HG03342 (cell line): ENCODE measurements at regions not wholly inside any gene's neighbourhood (a gene's known extent, or its start where the extent isn't known, plus 50 kb on each side); places are given as distances from the start of the nearest gene placed in this dataset.
"Not testable (repeated sequence)": the region's sequence is repeated elsewhere in the genome, so short reads cannot be mapped to it uniquely, and the experiment has no call there.

ENCODE experiments used
- ATAC-seq: cut with Tn5 transposase; IDR thresholded peaks from one replicate; pipeline ENCODE4 v1.9.1; 2021; ENCODE audit warnings: mild to moderate bottlenecking, moderate library complexity; ENCODE audit not compliant: unreplicated experiment

DNA sequence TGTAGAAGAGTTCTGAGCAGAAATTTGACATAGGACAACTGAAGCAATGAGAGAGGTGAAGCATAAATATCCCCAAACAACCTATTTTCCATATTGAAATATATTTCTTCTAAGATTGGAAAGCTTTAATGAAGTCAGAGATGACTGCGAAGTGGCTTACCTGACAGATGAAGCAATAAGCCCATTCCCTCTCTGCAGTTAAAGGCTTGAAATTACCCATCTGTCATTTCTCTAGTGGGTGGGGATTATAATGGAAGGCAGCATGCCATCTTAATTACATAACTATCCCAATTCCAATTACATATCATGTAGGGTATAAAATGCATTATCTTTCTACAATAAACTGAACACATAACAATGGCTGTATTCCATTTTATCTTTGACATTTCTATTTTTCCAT is 1070.5 kb downstream of the SI start:
- ATAC-seq, result no peak

DNA sequence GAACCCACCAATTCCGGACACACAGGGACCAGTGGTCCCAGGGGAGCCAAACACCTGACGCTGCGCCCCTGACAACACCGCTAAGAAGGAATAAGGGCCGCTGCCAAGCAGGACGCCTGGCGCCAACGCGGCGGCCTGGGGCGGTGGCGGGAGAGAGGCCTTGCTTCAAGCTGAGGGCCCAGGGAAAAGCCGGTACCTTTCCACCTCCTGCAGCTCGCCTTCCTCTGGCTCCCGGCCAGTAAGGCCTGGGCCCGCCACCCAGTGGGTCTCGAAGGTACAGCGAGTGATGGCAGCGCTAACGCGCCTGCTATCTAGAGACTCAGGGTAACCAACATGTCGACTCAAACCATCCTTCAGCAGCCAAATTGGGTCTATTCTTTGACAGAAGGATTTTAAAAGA is 1074.1 kb downstream of the SI start:
- no peak for ATAC-seq

DNA sequence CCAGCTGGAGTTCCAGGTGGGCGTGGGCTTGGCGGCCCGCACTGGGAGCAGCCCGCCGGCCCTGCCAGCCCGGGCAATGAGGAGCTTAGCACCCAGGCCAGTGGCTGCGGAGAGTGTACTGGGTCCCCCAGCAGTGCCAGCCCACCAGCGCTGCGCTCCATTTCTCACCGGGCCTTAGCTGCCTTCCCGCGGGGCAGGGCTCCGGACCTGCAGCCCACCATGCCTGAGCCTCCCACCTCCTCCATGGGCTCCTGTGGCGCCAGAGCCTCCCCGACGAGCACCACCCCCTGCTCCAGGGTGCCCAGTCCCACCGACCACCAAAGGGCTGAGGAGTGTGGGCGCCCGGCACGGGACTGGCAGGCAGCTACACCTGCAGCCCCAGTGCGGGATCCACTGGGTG is 1075.3 kb downstream of the SI start:
- ATAC-seq, result not testable (repeated sequence)

DNA sequence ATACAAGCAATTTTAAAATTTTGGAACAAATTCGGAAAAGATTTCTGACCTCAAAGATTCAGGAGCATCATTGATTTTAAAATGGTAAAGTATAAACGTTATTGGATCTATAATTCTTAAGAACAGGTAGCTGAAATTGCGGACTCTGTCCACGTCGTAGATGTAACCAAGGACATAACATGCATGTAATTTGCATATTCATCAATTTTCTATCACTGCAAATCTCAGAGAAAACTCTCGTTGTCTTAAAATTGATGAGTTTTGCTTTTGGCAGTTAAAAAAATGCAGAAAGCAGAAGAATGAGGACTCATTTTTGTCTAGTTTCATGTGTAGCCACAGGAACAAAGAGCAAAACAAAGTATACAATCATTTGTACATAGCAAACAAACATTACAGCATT is 1094.4 kb downstream of the SI start:
- no peak for ATAC-seq

DNA sequence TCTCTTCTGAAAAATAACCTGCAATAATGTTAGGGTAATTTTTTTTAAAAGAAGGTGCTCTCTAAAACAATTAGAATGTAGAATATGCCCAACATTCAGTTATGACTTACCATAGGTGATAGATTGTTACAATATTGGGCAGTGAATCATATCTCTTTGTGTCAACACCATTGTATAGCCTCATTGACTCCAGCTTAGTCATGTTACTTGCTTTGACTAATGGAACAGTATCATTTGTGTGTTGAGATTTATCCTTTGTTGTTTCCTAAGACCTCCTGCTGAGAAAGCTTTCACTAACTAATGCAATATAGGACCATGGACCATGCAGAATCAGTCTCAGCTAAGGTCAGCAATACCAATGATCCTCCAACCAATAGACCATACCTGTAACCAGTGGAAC is 1106.4 kb downstream of the SI start:
- no peak for ATAC-seq

DNA sequence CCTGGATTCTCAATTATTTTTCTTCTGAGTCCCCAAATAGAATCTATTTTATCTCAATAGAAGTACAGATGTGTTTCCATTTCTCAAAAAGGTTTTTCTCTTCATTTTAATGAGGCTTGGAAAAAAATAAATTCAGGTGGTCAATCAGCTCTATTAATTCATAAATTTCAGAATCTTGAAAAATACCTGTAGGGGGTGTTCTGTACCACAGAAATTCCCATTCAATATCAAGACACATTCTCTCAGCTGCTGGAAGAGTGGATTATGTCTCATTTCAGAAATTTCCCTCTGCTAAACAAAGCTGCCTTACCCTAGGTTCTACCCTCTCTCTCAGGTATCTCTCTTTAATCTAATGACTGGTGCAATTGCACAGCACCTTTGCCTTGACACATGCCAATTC is 1121.2 kb downstream of the SI start:
- no peak for ATAC-seq

DNA sequence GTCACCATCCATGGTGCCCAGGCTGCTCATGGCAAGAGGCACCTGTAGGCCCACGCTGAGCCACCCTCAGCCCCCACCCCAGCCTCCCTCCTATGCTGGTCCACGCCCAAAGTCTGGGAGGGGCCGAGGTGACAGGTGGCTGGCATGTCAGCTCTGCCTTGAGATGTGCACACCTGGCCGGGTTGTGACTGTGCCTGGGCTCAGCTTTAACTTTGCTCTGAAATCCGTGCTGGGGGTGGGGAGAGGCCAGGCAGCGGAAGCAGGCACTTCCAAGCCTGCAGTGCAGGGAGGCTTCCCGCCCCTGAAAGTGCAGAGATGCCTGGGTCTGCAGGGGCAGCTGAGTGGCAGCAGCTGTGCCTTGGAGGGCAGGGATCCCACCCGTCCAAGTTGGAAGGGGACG is 1124.8 kb downstream of the SI start:
- ATAC-seq, result no peak

DNA sequence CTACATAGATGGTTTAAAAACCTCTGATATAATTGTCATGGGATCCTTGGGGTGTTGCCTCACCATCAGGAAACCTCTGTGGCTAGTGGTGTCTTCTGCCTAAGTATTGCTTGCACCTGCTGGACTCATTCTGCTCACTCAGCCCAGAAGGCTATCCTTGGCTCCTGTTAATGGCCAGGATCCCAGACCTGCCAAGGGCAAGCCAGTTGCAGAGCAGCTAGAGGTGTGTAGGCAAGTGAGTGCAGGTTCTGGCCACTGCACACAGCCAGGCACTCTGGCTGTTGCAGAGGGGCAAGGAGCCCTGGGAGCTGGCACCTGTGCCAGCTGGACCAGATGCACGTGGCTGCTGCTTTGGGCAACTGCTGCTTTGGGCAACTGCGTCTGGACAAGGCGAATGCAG is 1125.8 kb downstream of the SI start:
- ATAC-seq, result no peak

DNA sequence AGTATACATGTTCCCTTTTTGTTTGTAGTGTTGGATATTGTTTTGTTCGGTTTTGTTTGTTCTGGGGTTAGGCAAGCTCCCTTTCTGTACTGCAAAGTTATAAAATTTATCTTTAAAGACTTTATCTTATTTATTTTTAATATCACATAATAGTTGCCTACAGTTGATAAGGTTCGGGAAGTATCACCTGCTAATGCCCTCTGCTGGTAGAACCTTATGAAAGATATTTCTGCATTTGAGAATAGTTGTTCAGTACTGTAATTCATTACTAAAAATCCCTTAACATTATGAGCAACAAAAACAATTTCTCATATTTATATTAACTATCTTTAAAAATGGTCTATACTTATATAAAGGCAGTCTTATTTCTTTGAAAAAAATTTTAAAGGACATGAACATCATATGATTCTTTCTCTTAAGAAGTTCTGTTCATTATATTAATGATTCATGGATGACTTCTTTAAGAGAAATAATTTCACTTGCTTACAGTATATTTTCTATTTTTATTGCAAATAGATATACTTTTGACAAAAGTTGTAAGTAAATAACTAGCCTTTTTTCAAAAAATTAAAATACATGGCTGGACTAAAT is 1126.8 kb downstream of the SI start:
- no peak for ATAC-seq

DNA sequence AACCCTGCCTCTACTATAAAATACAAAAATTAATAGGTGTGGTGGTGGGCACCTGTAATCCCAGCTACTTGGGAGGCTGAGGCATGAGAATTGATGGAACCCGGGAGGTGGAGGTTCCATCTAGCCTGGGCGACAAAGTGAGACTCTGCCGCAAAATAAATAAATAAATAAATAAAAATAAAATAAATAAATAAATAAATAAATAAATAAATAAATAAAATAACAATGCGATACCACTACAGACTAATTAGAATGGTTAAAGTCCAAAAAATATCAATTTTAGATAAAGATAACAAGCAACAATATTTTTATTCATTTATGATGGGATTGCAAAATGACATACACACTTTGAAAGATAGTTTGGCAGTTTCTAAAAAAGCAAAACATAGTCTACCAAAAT is 1131.5 kb downstream of the SI start:
- no peak for ATAC-seq

DNA sequence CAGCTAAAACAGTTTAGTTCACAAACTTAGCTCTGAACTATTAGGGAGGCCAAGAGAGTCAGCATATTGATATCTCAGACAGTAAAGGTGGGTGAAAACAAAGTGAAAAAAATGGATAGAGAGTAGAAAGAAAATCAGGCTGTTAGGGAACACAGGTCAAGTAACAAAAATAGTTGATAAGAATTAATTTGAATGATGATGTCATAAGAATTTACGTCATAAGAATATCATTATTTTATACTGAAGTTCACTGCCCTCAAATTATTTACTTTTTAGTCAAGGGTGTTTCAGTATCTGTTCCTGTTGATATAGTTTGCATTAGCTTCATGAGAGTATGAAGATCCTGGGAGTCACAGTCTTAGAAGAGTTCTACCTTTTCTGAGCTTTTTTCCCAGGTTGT is 1134.6 kb downstream of the SI start:
- no peak for ATAC-seq

DNA sequence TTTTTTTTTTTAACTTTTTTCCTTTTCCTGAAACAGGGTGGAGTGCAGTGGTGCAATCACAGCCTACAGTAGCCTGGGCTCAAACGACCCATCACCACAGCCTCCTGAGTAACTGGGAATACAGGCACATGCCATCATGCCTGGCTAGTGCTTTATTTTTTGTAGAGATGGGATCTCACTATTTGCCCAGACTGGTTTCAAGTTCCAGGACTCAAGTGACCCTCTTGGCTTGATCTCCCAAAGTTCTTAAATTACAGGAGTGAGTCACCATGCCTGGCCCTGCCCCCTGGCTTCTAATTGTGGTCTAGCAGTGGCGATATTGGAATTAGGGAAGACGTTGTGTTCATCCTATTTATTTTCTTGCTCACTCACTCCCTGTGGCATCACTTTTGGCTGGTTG is 1138.4 kb downstream of the SI start:
- no peak for ATAC-seq

DNA sequence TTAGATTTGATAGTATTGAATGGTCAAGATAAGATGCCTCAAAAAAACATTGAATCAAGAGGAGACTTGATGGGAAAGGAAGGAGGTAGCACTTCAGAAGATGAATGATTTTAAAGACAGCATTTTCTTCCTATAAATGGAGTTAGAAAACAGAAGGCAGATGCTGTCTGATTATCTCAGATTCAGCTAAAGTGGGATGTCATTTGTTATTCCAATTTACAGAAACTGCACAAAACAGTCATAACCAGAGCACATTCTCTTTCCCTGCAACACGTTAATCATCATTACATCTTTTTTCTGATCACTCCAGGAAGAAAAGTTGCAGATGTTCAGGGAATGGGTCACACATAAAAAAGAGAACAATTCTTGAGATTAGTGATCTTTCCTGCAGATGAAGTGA is 1141.8 kb downstream of the SI start:
- ATAC-seq, result no peak

DNA sequence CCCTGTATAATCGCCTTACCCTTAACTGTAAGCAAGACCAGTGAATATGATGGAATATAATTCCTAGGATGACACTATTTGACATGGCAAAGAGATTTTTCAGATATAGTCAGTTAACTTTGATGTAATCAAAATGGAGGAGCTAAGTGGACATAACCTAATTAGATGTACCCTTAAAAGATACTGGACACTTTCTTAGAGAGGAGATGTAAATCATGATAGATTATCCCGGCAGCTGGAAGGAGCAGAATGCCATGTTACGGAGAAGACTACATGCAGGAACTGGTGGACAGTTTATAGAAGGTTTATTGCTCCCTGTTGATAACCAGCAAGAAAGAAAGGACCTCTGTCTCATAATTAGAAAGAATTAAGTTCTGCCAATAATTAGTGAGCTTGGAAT is 1142.9 kb downstream of the SI start:
- ATAC-seq, result no peak

DNA sequence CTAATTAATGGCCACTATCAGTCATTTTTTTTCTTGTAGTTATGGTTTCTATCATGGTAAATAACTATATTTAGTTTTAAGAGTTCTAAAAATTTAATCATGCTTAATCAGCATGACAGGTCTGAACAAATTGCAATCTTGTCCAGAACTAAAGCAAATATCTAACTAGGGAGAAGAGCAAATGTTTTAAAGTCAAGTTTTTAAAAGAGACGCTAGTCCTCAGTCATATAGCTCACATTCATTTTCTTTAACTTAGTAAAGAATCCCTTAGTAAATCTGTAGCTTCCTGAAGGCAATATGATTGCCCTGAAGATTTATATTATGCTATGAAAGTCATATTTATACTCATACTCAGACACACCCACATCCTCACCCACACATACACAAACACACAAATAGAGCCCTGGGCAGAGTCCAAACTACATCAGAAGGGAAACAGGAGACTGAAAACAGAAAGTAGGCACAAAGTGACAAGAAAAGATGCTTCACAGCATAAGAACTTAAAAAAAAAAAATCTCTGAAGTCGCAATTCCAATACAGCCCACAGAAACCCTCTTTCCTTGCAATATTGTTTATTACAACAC is 1149.1 kb downstream of the SI start:
- ATAC-seq, result no peak

DNA sequence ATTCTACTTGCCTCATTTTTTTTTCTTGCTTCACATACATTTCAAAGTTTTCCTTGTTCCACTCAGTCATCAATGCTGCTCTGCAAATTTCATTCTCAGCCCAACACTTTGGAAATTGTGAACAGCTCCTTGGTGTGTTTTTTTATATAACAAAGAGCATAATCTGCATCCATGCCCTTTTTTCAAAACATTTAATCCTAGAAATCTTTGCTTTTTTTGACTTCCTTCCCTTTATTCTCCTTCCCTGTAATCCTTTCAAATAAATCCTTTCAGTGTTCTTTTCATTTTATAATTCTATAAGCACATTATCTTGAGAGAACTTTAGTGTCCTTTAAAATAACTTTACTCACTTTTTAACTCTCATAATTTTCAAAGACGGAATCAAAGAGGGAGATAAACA is 1150.8 kb downstream of the SI start:
- no peak for ATAC-seq

DNA sequence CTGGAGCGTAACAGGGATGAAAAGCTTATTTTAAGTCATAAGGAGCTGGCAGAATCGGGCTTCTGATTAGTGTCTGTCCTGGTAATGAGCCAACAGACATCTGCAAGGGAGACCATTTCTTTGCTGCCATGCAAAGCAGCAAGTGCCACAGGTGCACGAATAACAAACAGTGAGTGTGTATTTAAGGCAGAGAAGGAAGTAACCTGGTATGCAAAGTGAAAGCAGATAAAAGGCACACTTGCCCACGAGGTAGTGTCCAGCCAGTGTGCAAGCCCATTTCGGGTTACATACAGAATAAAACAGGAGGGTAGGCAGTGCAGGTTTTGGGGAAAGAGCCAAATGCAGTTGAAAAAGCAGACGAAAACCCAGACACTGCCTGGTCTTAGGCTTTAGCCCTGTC is 1153.7 kb downstream of the SI start:
- ATAC-seq, result no peak

DNA sequence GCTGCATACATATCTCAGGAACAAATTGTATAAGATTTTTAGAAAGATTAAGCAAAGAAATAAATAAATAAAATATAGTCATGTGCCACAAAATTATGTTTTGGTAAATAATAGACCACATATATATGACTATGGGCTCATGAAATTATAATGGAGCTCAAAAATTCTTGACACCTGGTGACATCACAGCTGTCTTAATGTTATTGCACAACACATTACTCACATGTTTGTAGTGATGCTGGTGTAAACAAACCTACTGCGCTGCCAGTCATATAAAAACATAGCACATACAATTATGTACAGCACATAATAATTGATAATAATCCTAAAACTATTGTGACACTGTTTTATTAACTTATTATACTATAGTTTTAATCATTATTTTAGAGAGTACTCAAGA is 1159.1 kb downstream of the SI start:
- no peak for ATAC-seq

DNA sequence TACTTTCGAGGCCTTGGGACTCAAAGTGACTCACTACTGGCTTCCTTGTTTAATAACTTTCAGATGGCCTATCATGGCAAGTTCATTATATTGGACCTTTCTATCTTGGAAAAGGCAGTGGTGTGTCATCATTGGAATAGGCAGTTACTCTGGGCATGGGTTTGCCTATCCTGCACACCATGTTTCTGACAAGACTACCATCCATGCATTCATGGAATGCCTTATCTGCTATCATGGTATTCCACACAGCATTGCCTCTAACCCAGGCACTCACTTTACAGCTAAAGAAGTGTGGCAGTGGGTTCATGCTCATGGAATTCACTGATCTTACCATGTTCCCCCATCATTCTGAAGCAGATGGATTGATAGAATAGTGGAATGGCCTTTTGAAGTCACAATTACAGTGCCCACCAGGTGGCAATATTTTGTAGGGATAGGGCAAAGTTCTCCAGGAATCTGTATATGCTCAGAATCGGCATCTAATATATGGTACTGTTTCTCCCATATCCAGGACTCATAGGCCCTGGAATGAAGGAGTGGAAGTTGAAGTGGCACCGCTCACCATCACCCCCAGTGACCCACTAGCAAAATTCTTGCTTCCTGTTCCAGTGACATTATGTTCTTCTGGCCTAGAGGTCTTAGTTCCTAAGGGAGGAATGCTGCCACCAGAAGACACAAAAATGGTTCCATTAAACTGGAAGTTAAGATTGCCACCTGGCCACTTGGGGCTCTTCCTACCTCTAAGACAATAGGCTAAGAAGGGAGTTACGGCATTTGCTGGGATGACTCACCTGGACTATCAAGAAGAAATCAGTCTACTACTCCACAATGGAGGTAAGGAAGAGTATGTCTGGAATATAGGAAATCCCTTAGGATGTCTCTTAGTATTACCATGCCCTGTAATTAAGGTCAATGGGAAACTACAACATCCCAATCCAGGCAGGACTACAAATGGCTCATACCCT is 1161.4 kb downstream of the SI start:
- ATAC-seq, result no peak

DNA sequence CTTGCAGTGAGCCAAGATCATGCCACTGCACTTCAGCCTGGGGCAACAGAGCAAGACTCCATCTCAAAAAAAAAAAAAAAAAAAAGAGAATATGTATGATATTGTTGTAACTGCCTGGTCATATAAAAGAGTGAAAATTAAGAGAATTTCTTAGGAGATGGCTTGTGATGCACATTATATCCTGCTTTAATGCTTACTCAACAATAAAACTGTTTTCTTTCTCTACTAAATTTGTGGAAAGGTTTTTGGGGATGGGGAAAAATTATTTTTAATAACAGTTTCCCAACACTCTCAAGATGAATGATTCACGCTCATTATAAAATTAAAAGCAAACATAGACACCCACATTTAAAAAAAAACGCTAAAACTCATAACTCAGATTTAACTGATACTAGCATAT is 1163.0 kb downstream of the SI start:
- ATAC-seq, result no peak

DNA sequence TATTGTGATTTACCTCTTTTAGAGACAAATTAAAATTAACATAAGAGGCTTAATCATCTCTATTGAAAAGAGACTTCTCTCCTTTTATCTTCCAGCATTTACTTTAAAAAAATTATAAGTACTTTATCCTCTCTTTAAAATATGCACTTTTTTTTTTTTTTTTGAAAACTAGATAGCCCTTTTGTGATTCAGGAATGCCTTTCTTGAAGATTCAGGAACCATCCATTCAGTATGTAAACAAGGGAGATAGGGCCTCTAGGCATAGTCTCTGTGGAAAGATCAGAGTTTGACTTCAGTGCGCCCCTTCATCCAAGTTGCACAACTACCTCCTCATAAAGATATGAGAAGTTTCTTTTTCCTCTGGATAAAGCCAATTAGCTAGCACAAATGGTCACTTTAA is 1163.7 kb downstream of the SI start:
- ATAC-seq, result no peak

DNA sequence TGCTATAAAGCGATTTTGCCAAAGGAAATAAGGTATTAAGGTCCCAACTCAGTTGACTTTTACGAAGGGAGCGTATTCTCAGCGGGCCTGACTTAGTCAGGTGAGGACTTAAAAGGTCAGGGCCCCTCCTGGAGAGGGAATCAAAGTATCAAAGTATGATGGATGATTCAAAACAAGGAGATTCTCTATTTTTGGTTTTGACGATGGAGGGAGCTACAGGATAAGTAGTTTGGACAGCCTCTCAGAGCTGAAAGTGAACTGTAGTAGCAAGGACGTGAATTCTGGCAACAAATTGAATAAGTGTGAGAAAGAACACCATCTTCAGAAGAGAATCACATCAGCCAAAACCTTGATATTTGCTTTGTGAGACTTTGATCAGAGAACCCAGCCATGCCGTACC is 1186.5 kb downstream of the SI start:
- no peak for ATAC-seq
